ENCODE measurements at regions not wholly inside any gene's neighbourhood (a gene's known extent, or its start where the extent isn't known, plus 50 kb on each side); places are given as distances from the start of the nearest gene placed in this dataset.
"Not testable (repeated sequence)": the region's sequence is repeated elsewhere in the genome, so short reads cannot be mapped to it uniquely, and the experiment has no call there.

DNA sequence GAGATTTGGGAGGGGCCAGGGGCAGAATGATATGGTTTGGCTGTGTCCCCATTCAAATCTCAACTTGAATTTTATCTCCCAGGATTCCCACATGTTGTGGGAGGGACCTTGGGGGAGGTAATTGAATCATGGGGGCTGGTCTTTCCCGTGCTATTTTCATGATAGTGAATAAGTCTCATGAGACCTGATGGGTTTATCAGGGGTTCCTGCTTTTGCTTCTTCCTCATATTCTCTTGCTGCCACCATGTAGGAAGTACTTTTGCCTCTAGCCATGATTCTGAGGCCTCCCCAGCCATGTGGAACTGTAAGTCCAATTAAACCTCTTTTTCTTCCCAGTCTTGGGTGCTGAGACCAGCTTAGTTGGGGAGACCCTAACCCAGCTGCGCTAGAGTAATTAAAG lies 462.9 kb downstream of the REEP3 start:
- TF ChIP-seq, protein P1, sequence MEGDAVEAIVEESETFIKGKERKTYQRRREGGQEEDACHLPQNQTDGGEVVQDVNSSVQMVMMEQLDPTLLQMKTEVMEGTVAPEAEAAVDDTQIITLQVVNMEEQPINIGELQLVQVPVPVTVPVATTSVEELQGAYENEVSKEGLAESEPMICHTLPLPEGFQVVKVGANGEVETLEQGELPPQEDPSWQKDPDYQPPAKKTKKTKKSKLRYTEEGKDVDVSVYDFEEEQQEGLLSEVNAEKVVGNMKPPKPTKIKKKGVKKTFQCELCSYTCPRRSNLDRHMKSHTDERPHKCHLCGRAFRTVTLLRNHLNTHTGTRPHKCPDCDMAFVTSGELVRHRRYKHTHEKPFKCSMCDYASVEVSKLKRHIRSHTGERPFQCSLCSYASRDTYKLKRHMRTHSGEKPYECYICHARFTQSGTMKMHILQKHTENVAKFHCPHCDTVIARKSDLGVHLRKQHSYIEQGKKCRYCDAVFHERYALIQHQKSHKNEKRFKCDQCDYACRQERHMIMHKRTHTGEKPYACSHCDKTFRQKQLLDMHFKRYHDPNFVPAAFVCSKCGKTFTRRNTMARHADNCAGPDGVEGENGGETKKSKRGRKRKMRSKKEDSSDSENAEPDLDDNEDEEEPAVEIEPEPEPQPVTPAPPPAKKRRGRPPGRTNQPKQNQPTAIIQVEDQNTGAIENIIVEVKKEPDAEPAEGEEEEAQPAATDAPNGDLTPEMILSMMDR (IDR thresholded peaks at IDR 0.05), result not testable (repeated sequence)
- TF ChIP-seq POLR2A (IDR thresholded peaks at IDR 0.05), result not testable (repeated sequence)

Measured in Peyer's patch (tissue), 4 donors.